Neural cell (in vitro differentiated cells): ENCODE measurements at regions not wholly inside any gene's neighbourhood (a gene's known extent, or its start where the extent isn't known, plus 50 kb on each side); places are given as distances from the start of the nearest gene placed in this dataset.

Experiments
- CTCF ChIP-seq: fragments of 450-650 bp; IDR thresholded peaks from 2 replicates; pipeline ENCODE4 v1.5.1; 2014; ENCODE audit warnings: antibody characterized with exemption, mild to moderate bottlenecking, moderate library complexity; ENCODE audit not compliant: poor library complexity, severe bottlenecking
- EZH2 ChIP-seq: fragments of 200-600, 300-800 bp; shearing (Covaris generic), sonication (generic); IDR thresholded peaks from 2 replicates; pipeline ENCODE4 v1.6.1; 2014; ENCODE audit warnings: antibody characterized with exemption, low read length, borderline replicate concordance, mild to moderate bottlenecking; ENCODE audit not compliant: insufficient read depth, poor library complexity, severe bottlenecking
- POLR2AphosphoS5 ChIP-seq: IDR thresholded peaks from 2 replicates; pipeline ENCODE4 v1.6.1; 2012
- REST ChIP-seq: IDR thresholded peaks from 2 replicates; pipeline ENCODE4 v1.6.1; 2012; ENCODE audit warnings: borderline replicate concordance
- TAF1 ChIP-seq: IDR thresholded peaks from 2 replicates; pipeline ENCODE4 v1.6.1; 2012; ENCODE audit warnings: low read depth

GRCh38 chr4:26106776-26107175 is 192.8 kb downstream of the SMIM20 start:
- TF ChIP-seq CTCF: no peak
- TF ChIP-seq EZH2: no peak
- TF ChIP-seq POLR2AphosphoS5: no peak
- TF ChIP-seq REST: no peak
- no peak for TF ChIP-seq TAF1
